Tibial artery (tissue), 4 donors: ENCODE measurements at regions not wholly inside any gene's neighbourhood (a gene's known extent, or its start where the extent isn't known, plus 50 kb on each side); places are given as distances from the start of the nearest gene placed in this dataset.

Experiments
- DNase-seq, 2 donors: peaks; one replicate each; pipeline ENCODE4 v3.0.0-alpha.2; 2019
- H3K27ac ChIP-seq, 2 donors: fragments of 200-600 bp; sonication (generic) in 1 of 2; 1 replicate in 1 of 2; 2 replicates in 1 of 2; pipeline ENCODE4 v1.5.1; 2018 to 2019; ENCODE audit warnings: mild to moderate bottlenecking in 1 of 2
- H3K27me3 ChIP-seq, 2 donors: fragments of 200-600 bp; sonication (generic) in 1 of 2; one replicate each; pipeline versions ENCODE4 v1.5.1 to v1.6.0; 2016 to 2019
- H3K36me3 ChIP-seq, 3 donors: fragments of 200-600 bp; sonication (generic) in 2 of 3; one replicate each; pipeline ENCODE4 v1.5.1; 2016 to 2019; ENCODE audit warnings: mild to moderate bottlenecking in 2 of 3
- H3K4me1 ChIP-seq, 4 donors: fragments of 200-600 bp; sonication (generic) in 2 of 4; 1 replicate in 3 of 4; 2 replicates in 1 of 4; pipeline ENCODE4 v1.5.1; 2016 to 2019
- H3K4me3 ChIP-seq, 2 donors: fragments of 200-600 bp; sonication (generic) in 1 of 2; 1 replicate in 1 of 2; 2 replicates in 1 of 2; pipeline ENCODE4 v1.5.1; 2018 to 2019; ENCODE audit warnings: mild to moderate bottlenecking in 2 of 2
- H3K9me3 ChIP-seq, 3 donors: fragments of 200-600 bp; sonication (generic) in 1 of 3; one replicate each; pipeline ENCODE4 v1.5.1; 2016 to 2019
- CTCF ChIP-seq, 2 experiments: fragments of 200-600 bp in 1 of 2; fragments of 450-650 bp in 1 of 2; IDR thresholded peaks; one replicate each; pipeline ENCODE4 v1.5.1; 2017 to 2019; ENCODE audit warnings: antibody characterized with exemption in 2 of 2, mild to moderate bottlenecking in 1 of 2, moderate library complexity in 1 of 2
- intact Hi-C: fragments of 100-400 bp; cut with DNase I; formaldehyde crosslinking; loops from one replicate; pipeline ENCODE4 v1.15.0; 2023; ENCODE audit warnings: low total_unique reads

- Histone ChIP-seq H3K36me3 (no peaks in the 10 kb centered on the region), H3K27me3 (no peaks in the 10 kb centered on the region), H3K4me3 (no peak overlapping the region), H3K27ac (no peak overlapping the region), H3K9me3 (no peaks in the 10 kb centered on the region), H3K4me1 (no peaks in the 10 kb centered on the region)
- intact Hi-C loops: no loop called here
- no peak for TF ChIP-seq CTCF (IDR thresholded peaks at IDR 0.05)
- DNase-seq: no peak
These were observed 682.9 kb upstream of the GALNTL6 start for GRCh38 chr4:171130256-171130801.

- Histone ChIP-seq H3K36me3 (no peaks in the 10 kb centered on the region), H3K4me1 (no peaks in the 10 kb centered on the region), H3K9me3 (peaks cover 0 to 7% (median 0%) of the 10 kb centered on the region in 3 donors), H3K4me3 (no peak overlapping the region), H3K27me3 (no peaks in the 10 kb centered on the region), H3K27ac (no peak overlapping the region)
- intact Hi-C loops: no loop called here
- no peak for DNase-seq
- TF ChIP-seq CTCF (IDR thresholded peaks at IDR 0.05): no peak
These were observed 695.1 kb upstream of the GALNTL6 start for GRCh38 chr4:171118091-171118490.

- no peaks in the 10 kb centered on the region for H3K4me1 ChIP-seq
- intact Hi-C loops: no loop called here
- no peaks in the 10 kb centered on the region for H3K27me3 ChIP-seq
- H3K9me3 ChIP-seq: peaks cover 0 to 7% (median 0%) of the 10 kb centered on the region in 3 donors
- H3K4me3 ChIP-seq: no peak overlapping the region
- no peak for DNase-seq
- TF ChIP-seq CTCF (IDR thresholded peaks at IDR 0.05): no peak
- H3K27ac ChIP-seq: no peak overlapping the region
- no peaks in the 10 kb centered on the region for H3K36me3 ChIP-seq
These were observed 695.7 kb upstream of the GALNTL6 start for GRCh38 chr4:171117457-171117856.

GRCh38 chr4:171101845-171102244 is 711.4 kb upstream of the GALNTL6 start:
- no peak for DNase-seq
- Histone ChIP-seq H3K9me3 (no peaks in the 10 kb centered on the region), H3K36me3 (no peaks in the 10 kb centered on the region), H3K4me3 (no peak overlapping the region), H3K4me1 (no peaks in the 10 kb centered on the region), H3K27ac (no peak overlapping the region), H3K27me3 (no peaks in the 10 kb centered on the region)
- TF ChIP-seq CTCF (IDR thresholded peaks at IDR 0.05): no peak
- intact Hi-C loops: no loop called here

GRCh38 chr4:171087089-171087488 is 726.1 kb upstream of the GALNTL6 start:
- intact Hi-C loops: no loop called here

More at GRCh38 chr4:171087089-171087488, 726.1 kb upstream of the GALNTL6 start:
- Histone ChIP-seq H3K27me3 (no peaks in the 10 kb centered on the region), H3K4me3 (no peak overlapping the region), H3K27ac (no peak overlapping the region), H3K4me1 (no peaks in the 10 kb centered on the region), H3K36me3 (no peaks in the 10 kb centered on the region), H3K9me3 (no peaks in the 10 kb centered on the region)
- DNase-seq: no peak
- no peak for TF ChIP-seq CTCF (IDR thresholded peaks at IDR 0.05)
